ENCODE measurements at regions not wholly inside any gene's neighbourhood (a gene's known extent, or its start where the extent isn't known, plus 50 kb on each side); places are given as distances from the start of the nearest gene placed in this dataset.

DNA sequence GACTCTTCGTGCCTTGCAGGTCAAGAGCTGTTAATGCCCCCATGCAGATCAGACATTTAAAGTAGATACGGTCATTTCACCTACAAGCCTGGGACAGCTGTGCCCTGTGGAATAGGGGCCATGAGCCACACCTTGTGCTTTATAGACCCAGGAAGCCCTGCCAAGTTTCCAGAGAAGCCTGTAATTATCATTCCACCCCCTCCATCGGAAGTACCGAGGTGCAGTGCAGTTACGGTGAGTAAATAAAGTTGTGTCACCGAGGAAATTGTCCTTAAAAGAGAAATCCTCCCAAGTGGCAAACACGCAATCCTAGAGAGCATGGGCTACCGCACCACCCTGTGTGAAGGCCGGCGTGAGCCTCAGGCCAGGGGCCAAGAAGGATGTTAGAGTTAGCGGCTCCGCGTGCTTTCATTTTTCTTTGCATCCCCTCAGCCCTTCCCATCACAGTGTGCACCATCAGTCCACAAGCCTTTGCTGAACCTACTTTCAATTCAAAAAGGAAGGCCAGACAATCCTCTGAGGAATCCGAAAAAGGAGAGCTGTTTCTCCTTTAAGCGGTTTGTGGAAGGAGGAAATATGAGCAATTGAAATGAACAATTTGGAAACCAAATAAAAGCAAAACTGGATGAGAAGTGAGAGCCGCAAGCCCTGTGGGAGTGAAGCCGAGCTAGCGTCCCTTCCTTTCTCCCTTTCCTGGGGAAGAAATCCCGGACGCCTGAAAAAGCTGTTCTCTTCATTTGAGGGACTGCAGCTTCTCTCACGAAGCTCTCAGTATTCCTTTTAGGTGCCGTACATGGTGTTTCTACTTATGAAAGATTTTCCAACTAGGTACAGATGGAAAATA is 183.3 kb upstream of the PDE10A start:
- Histone ChIP-seq H3K79me2 (ENCODE audit: insufficient read depth, low read length) (no peaks in the 10 kb centered on the region), H3K27ac (ENCODE audit: low read depth in 1 of 2, low read length in 2 of 2) (no peak overlapping the region), H2AFZ (ENCODE audit: insufficient read depth, low read depth, low read length, poor library complexity, severe bottlenecking) (no peak overlapping the region), H3K4me2 (replicated peaks; ENCODE audit: extremely low read depth, low read length, poor library complexity, severe bottlenecking) (no peak overlapping the region), H3K4me1 (ENCODE audit: control insufficient read depth in 1 of 2, insufficient read depth in 2 of 2, low read length in 2 of 2) (no peaks in the 10 kb centered on the region), H3K36me3 (replicated peaks in 1 of 2; ENCODE audit: control insufficient read depth in 1 of 2, insufficient read depth in 2 of 2, low read length in 2 of 2) (no peaks in the 10 kb centered on the region), H3K4me3 (replicated peaks in 1 of 3; ENCODE audit: low read depth in 2 of 3, low read length in 3 of 3) (no peak overlapping the region), H3K9me3 (replicated peaks in 1 of 2; ENCODE audit: control insufficient read depth in 1 of 2, insufficient read depth in 1 of 2, low read length in 2 of 2) (no peaks in the 10 kb centered on the region), H3K9ac (ENCODE audit: insufficient read depth, low read length, poor library complexity, severe bottlenecking) (no peak overlapping the region), H3K27me3 (ENCODE audit: control insufficient read depth in 2 of 2, insufficient read depth in 2 of 2, low read length in 2 of 2) (peaks cover 22 to 47% of the 10 kb centered on the region in 2 donors), H4K20me1 (ENCODE audit: insufficient read depth, low read length) (no peaks in the 10 kb centered on the region)
- Mint-ChIP-seq H3K4me1 (no peaks in the 10 kb centered on the region), H3K27me3 (ENCODE audit: low read depth in 3 of 3) (peaks cover 24 to 55% (median 40%) of the 10 kb centered on the region in 3 donors), H3K36me3 (no peaks in the 10 kb centered on the region), H3K9me3 (peaks cover 0 to 6% (median 0%) of the 10 kb centered on the region in 7 donors), H3K27ac (no peak overlapping the region), H3K4me3 (peak overlapping the region in 1 of 2 donors; percentile 30)
- no peak for DNase-seq
- intact Hi-C loops (cut with micrococcal nuclease), result no loop called here
- 70% methylated on average over 8 of the region's 22 CpGs for WGBS (ENCODE audit: insufficient coverage)
- TF ChIP-seq, protein P1, sequence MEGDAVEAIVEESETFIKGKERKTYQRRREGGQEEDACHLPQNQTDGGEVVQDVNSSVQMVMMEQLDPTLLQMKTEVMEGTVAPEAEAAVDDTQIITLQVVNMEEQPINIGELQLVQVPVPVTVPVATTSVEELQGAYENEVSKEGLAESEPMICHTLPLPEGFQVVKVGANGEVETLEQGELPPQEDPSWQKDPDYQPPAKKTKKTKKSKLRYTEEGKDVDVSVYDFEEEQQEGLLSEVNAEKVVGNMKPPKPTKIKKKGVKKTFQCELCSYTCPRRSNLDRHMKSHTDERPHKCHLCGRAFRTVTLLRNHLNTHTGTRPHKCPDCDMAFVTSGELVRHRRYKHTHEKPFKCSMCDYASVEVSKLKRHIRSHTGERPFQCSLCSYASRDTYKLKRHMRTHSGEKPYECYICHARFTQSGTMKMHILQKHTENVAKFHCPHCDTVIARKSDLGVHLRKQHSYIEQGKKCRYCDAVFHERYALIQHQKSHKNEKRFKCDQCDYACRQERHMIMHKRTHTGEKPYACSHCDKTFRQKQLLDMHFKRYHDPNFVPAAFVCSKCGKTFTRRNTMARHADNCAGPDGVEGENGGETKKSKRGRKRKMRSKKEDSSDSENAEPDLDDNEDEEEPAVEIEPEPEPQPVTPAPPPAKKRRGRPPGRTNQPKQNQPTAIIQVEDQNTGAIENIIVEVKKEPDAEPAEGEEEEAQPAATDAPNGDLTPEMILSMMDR (IDR thresholded peaks at IDR 0.05), result no peak

- Histone ChIP-seq H3K27ac (ENCODE audit: low read depth in 1 of 2, low read length in 2 of 2) (no peak overlapping the region), H3K4me3 (replicated peaks in 1 of 3; ENCODE audit: low read depth in 2 of 3, low read length in 3 of 3) (no peak overlapping the region), H3K4me2 (replicated peaks; ENCODE audit: extremely low read depth, low read length, poor library complexity, severe bottlenecking) (no peak overlapping the region), H2AFZ (ENCODE audit: insufficient read depth, low read depth, low read length, poor library complexity, severe bottlenecking) (no peak overlapping the region), H3K27me3 (ENCODE audit: control insufficient read depth in 2 of 2, insufficient read depth in 2 of 2, low read length in 2 of 2) (peaks cover 22 to 47% of the 10 kb centered on the region in 2 donors), H3K9ac (ENCODE audit: insufficient read depth, low read length, poor library complexity, severe bottlenecking) (no peak overlapping the region), H3K36me3 (replicated peaks in 1 of 2; ENCODE audit: control insufficient read depth in 1 of 2, insufficient read depth in 2 of 2, low read length in 2 of 2) (no peaks in the 10 kb centered on the region), H3K79me2 (ENCODE audit: insufficient read depth, low read length) (no peaks in the 10 kb centered on the region), H4K20me1 (ENCODE audit: insufficient read depth, low read length) (no peaks in the 10 kb centered on the region), H3K4me1 (ENCODE audit: control insufficient read depth in 1 of 2, insufficient read depth in 2 of 2, low read length in 2 of 2) (no peaks in the 10 kb centered on the region), H3K9me3 (replicated peaks in 1 of 2; ENCODE audit: control insufficient read depth in 1 of 2, insufficient read depth in 1 of 2, low read length in 2 of 2) (no peaks in the 10 kb centered on the region)
- intact Hi-C loops (cut with micrococcal nuclease), result no loop called here
- WGBS (ENCODE audit: insufficient coverage), result no CpG with 5 or more reads among the region's 3 CpGs
- peaks cover 24 to 55% (median 40%) of the 10 kb centered on the region in 3 donors for H3K27me3 Mint-ChIP-seq (ENCODE audit: low read depth in 3 of 3)
- H3K9me3 Mint-ChIP-seq, result peaks cover 0 to 6% (median 0%) of the 10 kb centered on the region in 7 donors
- H3K4me1 Mint-ChIP-seq, result no peaks in the 10 kb centered on the region
- TF ChIP-seq, protein P1 (IDR thresholded peaks at IDR 0.05), result no peak
- no peak overlapping the region for H3K27ac Mint-ChIP-seq
- peak overlapping the region in 1 of 2 donors; percentile 30 for H3K4me3 Mint-ChIP-seq
- H3K36me3 Mint-ChIP-seq, result no peaks in the 10 kb centered on the region
- no peak for DNase-seq
Measured at GRCh38 chr6:165845493-165845892, 182.5 kb upstream of the PDE10A start.
